Uterus (tissue), 3 donors: ENCODE measurements at regions not wholly inside any gene's neighbourhood (a gene's known extent, or its start where the extent isn't known, plus 50 kb on each side); places are given as distances from the start of the nearest gene placed in this dataset.

Source experiments
- DNase-seq, 2 donors: peaks; one replicate each; pipeline ENCODE4 v3.0.0-alpha.2; 2019 to 2020
- H3K27ac ChIP-seq, 2 donors: fragments of 200-600 bp; sonication (generic); 1 replicate in 1 of 2; 2 replicates in 1 of 2; pipeline ENCODE4 v1.5.1; 2016 to 2018
- H3K27me3 ChIP-seq, 2 donors: fragments of 200-600 bp; sonication (generic); one replicate each; pipeline ENCODE4 v1.5.1; 2018 to 2019; ENCODE audit warnings: control low read depth in 1 of 2
- H3K36me3 ChIP-seq, 2 donors: fragments of 200-600 bp; sonication (generic); one replicate each; pipeline ENCODE4 v1.5.1; 2019; ENCODE audit warnings: control low read depth in 1 of 2
- H3K4me1 ChIP-seq, 2 donors: fragments of 200-600 bp; sonication (generic); one replicate each; pipeline ENCODE4 v1.5.1; 2018 to 2019; ENCODE audit warnings: control low read depth in 1 of 2
- H3K4me3 ChIP-seq, 2 donors: fragments of 200-600 bp; sonication (generic); 1 replicate in 1 of 2; 2 replicates in 1 of 2; pipeline ENCODE4 v1.5.1; 2018 to 2019; ENCODE audit warnings: mild to moderate bottlenecking in 1 of 2
- H3K9me3 ChIP-seq, 2 donors: fragments of 200-600 bp; sonication (generic); one replicate each; pipeline ENCODE4 v1.5.1; 2019; ENCODE audit warnings: control low read depth in 1 of 2
- POLR2A ChIP-seq, 2 donors: fragments of 450-650 bp; IDR thresholded peaks; one replicate each; pipeline ENCODE4 v1.6.1; 2016; ENCODE audit warnings: antibody characterized with exemption in 2 of 2, mild to moderate bottlenecking in 1 of 2, moderate library complexity in 1 of 2
- intact Hi-C: fragments of 100-400 bp; cut with DNase I; formaldehyde crosslinking; loops from one replicate; pipeline ENCODE4 v1.15.1; 2023; ENCODE audit warnings: low total_unique reads
- TF ChIP-seq, protein P1 (sequence below), 4 experiments: fragments of 200-600 bp in 2 of 4; fragments of 450-650 bp in 2 of 4; sonication (generic) in 2 of 4; IDR thresholded peaks; one replicate each; pipeline ENCODE4 v1.5.1; 2016 to 2019; ENCODE audit warnings: antibody characterized with exemption in 4 of 4, mild to moderate bottlenecking in 2 of 4, moderate library complexity in 1 of 4
- donor health status: DM: yes; HTN: yes; CAD: no.

DNA sequence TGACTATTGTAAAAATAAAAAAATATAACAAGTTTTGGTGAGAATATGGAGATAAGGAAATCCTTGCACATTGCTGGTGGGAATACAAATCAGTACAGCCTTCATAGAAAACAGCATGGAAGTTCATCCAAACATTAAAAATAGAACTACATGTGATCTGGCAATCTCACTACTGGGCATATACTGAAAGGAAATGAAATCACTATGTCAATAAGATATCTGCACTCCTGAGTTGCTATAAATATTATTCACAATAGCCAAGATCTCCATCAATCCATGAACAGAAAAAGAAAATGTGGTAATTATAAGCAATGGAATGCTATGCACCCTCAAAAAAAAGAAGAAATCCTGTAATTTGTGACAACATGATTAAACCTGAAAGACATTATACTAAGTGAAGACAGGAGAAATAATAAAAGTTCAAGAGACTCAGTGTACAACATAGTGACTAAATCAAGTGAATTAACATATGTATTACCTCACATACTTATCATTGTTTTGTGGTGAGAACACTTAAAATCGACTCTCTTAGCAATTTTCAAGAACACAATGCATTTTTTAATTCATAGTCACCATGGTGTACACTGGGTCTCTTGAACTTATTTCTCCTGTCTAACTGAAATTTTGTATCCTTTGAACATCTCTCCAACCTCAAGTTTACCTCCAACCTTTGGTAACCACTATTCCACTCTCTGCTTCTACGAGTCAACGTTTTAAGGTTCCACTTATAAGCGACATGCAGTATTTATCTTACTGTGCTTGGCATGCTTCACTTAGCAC lies 1703.7 kb upstream of the AGA start:
- H3K27ac ChIP-seq = no peak overlapping the region
- TF ChIP-seq, protein P1, sequence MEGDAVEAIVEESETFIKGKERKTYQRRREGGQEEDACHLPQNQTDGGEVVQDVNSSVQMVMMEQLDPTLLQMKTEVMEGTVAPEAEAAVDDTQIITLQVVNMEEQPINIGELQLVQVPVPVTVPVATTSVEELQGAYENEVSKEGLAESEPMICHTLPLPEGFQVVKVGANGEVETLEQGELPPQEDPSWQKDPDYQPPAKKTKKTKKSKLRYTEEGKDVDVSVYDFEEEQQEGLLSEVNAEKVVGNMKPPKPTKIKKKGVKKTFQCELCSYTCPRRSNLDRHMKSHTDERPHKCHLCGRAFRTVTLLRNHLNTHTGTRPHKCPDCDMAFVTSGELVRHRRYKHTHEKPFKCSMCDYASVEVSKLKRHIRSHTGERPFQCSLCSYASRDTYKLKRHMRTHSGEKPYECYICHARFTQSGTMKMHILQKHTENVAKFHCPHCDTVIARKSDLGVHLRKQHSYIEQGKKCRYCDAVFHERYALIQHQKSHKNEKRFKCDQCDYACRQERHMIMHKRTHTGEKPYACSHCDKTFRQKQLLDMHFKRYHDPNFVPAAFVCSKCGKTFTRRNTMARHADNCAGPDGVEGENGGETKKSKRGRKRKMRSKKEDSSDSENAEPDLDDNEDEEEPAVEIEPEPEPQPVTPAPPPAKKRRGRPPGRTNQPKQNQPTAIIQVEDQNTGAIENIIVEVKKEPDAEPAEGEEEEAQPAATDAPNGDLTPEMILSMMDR (IDR thresholded peaks at IDR 0.05) = no peak
- no peak for TF ChIP-seq POLR2A (IDR thresholded peaks at IDR 0.05)
- intact Hi-C loops = no loop called here

DNA sequence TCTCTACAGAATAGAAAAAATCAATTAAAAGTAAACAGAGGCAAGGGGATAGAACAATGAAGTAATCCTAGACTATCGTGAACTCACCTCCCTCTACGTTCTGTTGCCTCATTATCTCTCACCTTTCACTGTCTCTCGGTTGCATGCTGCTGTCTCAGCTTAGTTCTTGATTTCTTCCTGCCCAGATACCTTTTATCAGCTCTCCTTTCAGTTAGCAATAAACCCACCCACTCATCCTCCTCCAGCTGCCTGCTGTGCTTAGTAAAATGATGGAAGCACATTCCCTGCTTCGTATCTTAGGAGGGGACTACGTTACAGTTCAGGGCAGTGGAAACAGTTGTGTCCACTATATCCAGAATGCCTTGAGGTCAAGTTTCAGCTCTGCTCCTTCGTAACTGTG lies 1709.5 kb upstream of the AGA start:
- Histone ChIP-seq H3K4me3 (no peak overlapping the region), H3K27ac (no peak overlapping the region), H3K9me3 (no peaks in the 10 kb centered on the region), H3K36me3 (no peaks in the 10 kb centered on the region), H3K27me3 (no peaks in the 10 kb centered on the region), H3K4me1 (no peaks in the 10 kb centered on the region)
- intact Hi-C loops = no loop called here
- TF ChIP-seq, protein P1 (IDR thresholded peaks at IDR 0.05) = no peak
- TF ChIP-seq POLR2A (IDR thresholded peaks at IDR 0.05) = no peak
- no peak for DNase-seq

More for the DNA sequence above, 1703.7 kb upstream of the AGA start:
- no peak overlapping the region for H3K4me3 ChIP-seq
- H3K4me1 ChIP-seq = no peaks in the 10 kb centered on the region
- DNase-seq = no peak
- no peaks in the 10 kb centered on the region for H3K9me3 ChIP-seq
- no peaks in the 10 kb centered on the region for H3K36me3 ChIP-seq
- H3K27me3 ChIP-seq = no peaks in the 10 kb centered on the region

DNA sequence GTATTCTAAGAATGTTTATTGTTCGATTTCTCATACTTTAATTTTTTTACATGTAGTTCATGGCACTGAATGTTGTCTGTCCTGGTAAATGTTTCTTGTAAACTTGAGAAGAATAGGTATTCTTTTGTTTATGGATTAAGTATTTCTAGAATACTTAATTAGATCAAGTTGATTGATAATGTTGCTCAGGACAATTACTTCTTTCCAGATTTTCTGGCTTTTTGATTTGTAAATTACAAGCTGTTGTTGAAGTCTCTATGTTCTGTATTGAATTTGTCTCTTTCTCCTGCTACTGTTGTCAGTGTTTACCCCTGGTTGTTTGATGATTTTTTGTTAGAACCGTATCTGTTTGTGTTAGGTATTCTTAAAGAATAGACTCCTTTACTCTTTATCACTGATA lies 1720.9 kb upstream of the AGA start:
- Histone ChIP-seq H3K36me3 (no peaks in the 10 kb centered on the region), H3K9me3 (no peaks in the 10 kb centered on the region), H3K4me1 (no peaks in the 10 kb centered on the region), H3K4me3 (no peak overlapping the region), H3K27me3 (no peaks in the 10 kb centered on the region), H3K27ac (no peak overlapping the region)
- intact Hi-C loops = no loop called here
- no peak for TF ChIP-seq POLR2A (IDR thresholded peaks at IDR 0.05)
- TF ChIP-seq, protein P1 (IDR thresholded peaks at IDR 0.05) = no peak
- no peak for DNase-seq

DNA sequence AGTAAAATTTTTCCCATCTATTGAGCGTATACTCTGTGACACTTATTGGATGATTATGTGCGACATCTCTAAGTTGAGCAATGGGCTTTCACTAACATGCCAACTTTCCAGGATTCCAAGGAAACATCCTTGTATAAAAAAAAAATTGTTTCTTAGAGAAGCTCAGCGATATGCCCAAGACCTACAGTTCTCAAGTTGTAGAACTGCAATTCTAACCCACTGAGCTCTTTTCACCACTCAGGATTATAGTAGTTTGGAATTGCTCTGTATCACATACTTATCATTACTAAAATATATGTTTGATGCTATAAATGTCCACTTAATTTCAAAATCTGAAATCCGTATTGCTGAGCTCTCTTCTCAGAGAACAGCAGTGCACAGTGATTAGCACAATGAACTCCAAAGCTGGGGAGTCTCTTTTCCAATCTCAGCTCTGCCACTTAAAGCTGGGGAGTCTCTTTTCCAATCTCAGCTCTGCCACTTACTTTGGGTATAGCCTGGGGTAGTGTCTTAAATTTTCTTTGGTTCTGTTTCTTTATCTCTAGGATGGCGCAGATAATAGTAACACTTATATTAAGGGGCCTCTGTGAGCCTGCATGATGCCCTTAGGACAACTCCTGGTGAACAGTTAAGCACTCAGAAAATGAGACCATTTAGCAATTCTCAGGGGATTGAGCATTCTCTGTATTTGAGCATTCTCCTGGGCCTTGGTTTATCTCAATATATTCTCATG lies 1722.2 kb upstream of the AGA start:
- Histone ChIP-seq H3K27ac (no peak overlapping the region), H3K36me3 (no peaks in the 10 kb centered on the region), H3K4me3 (no peak overlapping the region), H3K9me3 (no peaks in the 10 kb centered on the region), H3K4me1 (no peaks in the 10 kb centered on the region), H3K27me3 (no peaks in the 10 kb centered on the region)
- no peak for TF ChIP-seq POLR2A (IDR thresholded peaks at IDR 0.05)
- TF ChIP-seq, protein P1 (IDR thresholded peaks at IDR 0.05) = no peak
- no peak for DNase-seq
- intact Hi-C loops = no loop called here
